HCEC 1CT (cell line): ENCODE measurements at regions not wholly inside any gene's neighbourhood (a gene's known extent, or its start where the extent isn't known, plus 50 kb on each side); places are given as distances from the start of the nearest gene placed in this dataset.
"Not testable (repeated sequence)": the region's sequence is repeated elsewhere in the genome, so short reads cannot be mapped to it uniquely, and the experiment has no call there.

Experiments
- DNase-seq: peaks from one replicate; pipeline ENCODE4 v3.0.0-alpha.2; 2017

GRCh38 chr10:8835453-8836167 lies 781.1 kb downstream of the GATA3 start:
- peak; percentile 5 for DNase-seq

DNA sequence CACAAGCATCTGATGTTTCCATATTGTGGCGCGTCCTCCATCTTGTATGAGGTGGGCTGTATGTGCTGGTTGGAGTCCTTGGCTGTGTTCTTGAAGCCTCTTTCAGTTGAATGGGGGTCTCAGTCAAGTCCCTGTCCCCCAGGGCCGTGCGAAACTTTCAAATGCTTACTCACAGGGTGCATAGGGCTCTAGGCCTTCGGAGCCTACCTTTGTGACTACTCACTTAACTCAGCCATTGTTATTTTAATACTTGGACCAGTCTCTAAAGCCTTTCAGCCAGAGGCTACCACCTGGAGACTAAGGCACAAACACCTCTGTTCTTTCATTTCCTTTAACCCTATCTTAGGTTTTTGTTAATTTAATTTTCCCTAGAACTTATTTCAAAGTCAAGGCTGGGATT lies 785.9 kb downstream of the GATA3 start:
- DNase-seq, result no peak

- DNase-seq, result no peak
These were observed 789.7 kb downstream of the GATA3 start for GRCh38 chr10:8844141-8844540.

- DNase-seq, result no peak
These were observed 798.1 kb downstream of the GATA3 start for GRCh38 chr10:8852546-8852945.

- no peak for DNase-seq
These were observed 798.6 kb downstream of the GATA3 start for GRCh38 chr10:8853048-8853447.

DNA sequence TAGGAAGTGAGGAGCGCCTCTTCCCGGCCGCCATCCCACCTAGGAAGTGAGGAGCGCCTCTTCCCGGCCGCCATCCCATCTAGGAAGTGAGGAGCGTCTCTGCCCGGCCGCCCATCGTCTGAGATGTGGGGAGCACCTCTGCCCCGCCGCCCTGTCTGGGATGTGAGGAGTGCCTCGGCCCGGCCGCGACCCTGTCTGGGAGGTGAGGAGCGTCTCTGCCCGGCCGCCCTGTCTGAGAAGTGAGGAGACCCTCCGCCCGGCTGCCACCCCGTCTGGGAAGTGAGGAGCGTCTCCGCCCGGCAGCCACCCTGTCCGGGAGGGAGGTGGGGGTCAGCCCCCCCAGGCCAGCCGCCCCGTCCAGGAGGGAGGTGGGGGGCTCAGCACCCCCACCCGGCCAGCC lies 814.4 kb downstream of the GATA3 start:
- DNase-seq, result not testable (repeated sequence)

DNA sequence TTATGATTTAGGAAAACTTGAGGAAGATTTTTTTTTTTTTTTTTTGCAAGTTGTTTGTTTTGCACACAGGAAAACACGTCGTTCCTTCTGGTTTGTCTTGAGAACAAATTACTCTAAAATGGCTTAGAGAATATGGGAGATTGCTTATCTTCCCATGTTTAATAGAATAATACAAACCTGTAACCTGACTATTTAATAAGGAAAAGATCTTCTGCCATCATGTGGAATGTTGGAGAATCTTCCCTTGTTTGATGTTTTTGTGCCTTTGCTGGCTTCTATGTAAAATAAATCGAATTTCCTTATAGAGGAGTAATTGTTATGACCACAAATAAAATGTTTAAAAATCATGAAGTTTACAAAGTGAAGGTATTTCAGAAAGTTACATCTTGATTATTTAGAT lies 818.8 kb downstream of the GATA3 start:
- DNase-seq, result peak; percentile 29

GRCh38 chr10:8874268-8874667 lies 819.8 kb downstream of the GATA3 start:
- no peak for DNase-seq

- DNase-seq, result no peak
These were observed 820.5 kb downstream of the GATA3 start for GRCh38 chr10:8874972-8875371.

- DNase-seq, result peak; percentile 32
These were observed 821.7 kb downstream of the GATA3 start for GRCh38 chr10:8876171-8876570.

DNA sequence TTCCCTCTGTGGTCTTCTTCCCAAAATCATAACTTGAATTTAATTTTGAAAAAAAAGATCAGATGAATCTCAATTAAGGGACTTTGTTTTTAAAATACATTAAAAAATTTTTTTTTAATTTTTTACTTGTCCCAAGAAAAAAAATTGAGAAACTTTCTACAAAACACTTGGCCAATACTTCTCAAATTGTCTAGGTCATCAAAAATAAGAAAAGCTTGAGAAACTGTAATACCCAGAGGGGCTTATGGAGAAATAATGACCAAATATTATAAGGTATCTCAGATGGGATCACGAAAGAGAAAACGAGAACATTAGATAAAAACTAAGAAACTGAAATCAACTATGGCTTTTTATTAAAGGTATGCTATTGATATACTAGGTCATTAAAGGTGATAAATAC lies 835.0 kb downstream of the GATA3 start:
- DNase-seq, result no peak

DNA sequence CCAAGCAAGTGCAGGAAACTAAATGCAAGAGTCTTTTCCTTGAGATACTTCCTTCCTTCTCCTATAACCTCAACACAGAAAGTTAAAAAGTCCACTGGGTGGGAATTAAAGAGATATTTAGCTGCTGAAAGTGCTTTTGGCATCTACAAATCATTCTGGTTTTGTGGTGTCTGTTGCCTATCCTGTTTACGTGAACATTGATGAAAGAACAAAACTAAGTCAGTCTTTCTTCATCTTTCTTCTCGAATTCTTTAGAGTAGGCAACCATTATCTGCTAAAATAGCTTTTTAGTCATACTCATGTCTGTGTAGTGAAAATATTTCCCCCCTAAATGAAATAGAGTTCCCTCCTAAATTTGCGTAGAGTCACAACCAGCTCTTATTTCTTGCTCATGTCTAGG lies 838.6 kb downstream of the GATA3 start:
- DNase-seq, result no peak

DNA sequence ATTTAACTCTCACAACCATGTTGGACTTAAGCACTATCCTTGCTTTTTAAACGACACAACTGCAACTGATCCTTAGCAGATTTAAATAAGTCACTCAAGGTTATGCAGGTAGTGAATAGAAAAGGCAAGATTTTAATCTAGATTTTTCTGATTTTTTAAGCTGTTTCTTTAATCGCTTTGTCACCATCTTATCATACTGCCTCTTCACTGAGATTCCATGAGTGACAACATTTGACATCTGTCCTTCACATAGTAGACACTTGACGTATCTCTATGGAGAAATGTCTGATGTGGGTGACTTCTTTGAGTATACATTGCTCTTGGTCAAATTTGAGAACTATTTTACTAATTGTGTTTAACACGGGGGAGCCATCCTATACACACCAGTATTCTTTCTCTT lies 839.7 kb downstream of the GATA3 start:
- no peak for DNase-seq

DNA sequence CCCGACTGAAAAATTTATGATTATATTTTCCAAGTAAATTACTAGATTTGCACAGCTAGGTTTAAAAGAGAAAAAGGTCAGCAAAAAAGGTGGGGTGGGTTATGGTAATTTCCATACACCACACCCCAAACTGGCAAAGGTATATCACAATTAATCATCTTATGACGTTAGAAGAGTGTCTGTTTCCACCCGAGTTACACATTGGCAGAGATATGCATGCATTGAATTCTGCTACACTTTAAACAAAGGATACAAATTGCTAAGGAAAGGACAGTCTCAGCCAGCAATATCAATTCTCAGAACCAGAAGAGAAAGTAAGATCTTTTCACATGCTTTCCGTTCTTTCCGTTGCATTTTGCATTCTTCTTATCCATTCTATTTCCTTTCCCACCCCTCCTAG lies 843.3 kb downstream of the GATA3 start:
- no peak for DNase-seq

GRCh38 chr10:8898745-8899330 lies 844.4 kb downstream of the GATA3 start:
- no peak for DNase-seq

- DNase-seq, result no peak
These were observed 848.4 kb downstream of the GATA3 start for GRCh38 chr10:8902926-8903325.

DNA sequence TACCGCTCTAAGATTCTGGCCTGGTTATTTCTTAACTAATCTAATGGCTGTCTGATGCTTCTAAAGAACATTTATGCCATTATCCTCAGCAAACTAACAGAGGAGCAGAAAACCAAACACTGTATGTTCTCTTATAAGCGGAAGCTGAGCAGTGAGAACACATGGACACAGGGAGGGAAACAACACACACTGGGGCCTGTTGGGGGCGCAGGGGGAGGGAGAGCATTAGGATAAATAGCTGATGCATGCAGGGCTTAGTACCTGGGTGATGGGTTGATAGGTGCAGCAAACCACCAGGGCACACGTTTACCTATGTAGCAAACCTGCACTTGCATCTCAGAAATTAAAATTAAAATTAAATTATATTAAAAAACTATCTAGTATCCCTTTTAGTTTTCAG lies 853.5 kb downstream of the GATA3 start:
- no peak for DNase-seq

DNA sequence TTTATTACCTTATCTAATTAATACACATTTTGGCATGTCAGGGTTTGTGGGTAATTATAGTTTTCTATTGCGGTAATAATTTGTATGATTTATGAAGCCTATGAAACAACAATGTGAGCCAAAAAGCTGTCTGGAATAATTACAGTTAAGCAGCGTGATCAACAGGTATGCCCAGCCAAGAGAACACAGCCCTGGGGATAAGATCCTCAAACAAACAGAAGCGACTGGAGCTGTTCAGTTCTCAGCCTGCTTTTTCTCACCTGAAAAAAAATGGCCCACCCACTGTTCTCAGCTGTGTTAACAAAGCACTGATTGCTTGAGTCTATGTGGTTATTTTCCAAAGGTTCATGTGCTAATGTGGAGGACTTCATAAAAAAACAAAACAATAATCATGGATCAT lies 855.8 kb downstream of the GATA3 start:
- DNase-seq, result no peak

- DNase-seq, result no peak
These were observed 856.5 kb downstream of the GATA3 start for GRCh38 chr10:8911032-8911431.

- DNase-seq, result no peak
These were observed 857.6 kb downstream of the GATA3 start for GRCh38 chr10:8912108-8912507.

DNA sequence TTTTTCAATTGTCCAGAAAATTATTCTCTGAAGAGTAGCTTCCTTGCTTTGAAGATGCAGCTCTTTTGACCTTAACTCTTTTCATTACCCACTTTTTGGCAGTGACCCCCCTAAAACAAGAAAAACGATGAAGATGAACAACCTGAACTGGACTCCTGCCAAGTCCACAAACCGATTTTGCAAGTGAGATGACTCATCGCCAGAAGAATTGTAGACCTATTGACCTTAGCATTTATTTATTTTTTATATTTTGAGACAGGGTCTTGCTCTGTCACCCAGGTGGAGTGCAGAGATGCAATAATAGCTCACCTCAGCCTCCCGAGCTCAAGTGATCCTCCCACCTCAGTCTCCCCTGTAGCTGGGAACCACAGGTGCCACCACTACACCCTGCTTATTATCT lies 859.2 kb downstream of the GATA3 start:
- DNase-seq, result peak; percentile 39

- DNase-seq, result no peak
These were observed 864.8 kb downstream of the GATA3 start for GRCh38 chr10:8919280-8919679.

GRCh38 chr10:8921568-8921967 lies 867.1 kb downstream of the GATA3 start:
- no peak for DNase-seq

DNA sequence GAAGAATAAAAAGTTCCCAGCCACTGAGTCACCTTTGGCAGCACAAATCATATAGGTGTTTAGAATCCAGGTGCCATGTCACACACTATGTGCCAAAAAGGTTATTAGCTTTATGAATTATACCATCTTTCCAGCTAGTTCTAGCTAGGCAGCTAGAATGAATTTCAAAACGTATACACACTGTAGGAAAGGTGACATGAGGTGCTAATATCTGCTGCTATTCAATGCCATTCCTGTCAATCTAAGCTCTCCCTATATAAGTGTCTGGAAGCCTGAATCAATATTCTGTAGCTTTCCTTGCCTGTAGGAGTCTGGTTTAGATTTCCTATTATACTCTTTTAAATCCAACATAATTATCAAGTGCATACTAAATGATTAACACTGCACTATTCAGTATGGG lies 868.6 kb downstream of the GATA3 start:
- DNase-seq, result no peak

- no peak for DNase-seq
These were observed 873.2 kb downstream of the GATA3 start for GRCh38 chr10:8927705-8928104.
